ENCODE measurements at regions not wholly inside any gene's neighbourhood (a gene's known extent, or its start where the extent isn't known, plus 50 kb on each side); places are given as distances from the start of the nearest gene placed in this dataset.

DNA sequence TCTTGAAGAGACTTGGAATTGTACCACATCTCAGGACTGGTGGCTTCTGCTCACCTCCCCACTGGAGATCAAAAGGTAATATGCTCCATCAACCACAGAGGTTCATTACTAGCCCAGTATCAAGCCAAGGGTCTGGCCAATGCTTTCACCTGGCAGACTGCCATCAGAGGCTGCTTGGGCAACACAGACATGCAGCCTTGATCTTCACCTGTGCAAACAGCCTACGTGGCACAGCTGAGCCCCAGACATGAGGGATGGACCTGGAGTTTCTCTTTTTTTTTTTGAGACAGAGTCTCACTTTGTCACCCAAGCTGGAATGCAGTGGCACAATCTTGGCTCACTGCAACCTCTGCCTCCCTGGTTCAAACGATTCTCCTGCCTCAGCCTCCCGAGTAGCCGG is 105.6 kb upstream of the HES1 start:
- TF ChIP-seq, protein P1, sequence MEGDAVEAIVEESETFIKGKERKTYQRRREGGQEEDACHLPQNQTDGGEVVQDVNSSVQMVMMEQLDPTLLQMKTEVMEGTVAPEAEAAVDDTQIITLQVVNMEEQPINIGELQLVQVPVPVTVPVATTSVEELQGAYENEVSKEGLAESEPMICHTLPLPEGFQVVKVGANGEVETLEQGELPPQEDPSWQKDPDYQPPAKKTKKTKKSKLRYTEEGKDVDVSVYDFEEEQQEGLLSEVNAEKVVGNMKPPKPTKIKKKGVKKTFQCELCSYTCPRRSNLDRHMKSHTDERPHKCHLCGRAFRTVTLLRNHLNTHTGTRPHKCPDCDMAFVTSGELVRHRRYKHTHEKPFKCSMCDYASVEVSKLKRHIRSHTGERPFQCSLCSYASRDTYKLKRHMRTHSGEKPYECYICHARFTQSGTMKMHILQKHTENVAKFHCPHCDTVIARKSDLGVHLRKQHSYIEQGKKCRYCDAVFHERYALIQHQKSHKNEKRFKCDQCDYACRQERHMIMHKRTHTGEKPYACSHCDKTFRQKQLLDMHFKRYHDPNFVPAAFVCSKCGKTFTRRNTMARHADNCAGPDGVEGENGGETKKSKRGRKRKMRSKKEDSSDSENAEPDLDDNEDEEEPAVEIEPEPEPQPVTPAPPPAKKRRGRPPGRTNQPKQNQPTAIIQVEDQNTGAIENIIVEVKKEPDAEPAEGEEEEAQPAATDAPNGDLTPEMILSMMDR (IDR thresholded peaks at IDR 0.05): no peak
- TF ChIP-seq POLR2A (IDR thresholded peaks at IDR 0.05): no peak

All from lower leg skin (tissue), 3 donors.